Mammary epithelial cell (primary cell): ENCODE measurements at regions not wholly inside any gene's neighbourhood (a gene's known extent, or its start where the extent isn't known, plus 50 kb on each side); places are given as distances from the start of the nearest gene placed in this dataset.

Experiments used
- CTCF ChIP-seq, 2 donors: IDR thresholded peaks in 1 of 2; conservative IDR thresholded peaks in 1 of 2; 2 replicates each; pipeline ENCODE4 v1.5.1; 2011 to 2012; ENCODE audit warnings: inconsistent platforms in 2 of 2, low read length in 2 of 2, mild to moderate bottlenecking in 2 of 2, control low read depth in 1 of 2, low read depth in 1 of 2; ENCODE audit not compliant: insufficient read depth in 1 of 2; ENCODE audit errors: extremely low read depth in 1 of 2
- EZH2 ChIP-seq: IDR thresholded peaks from 2 replicates; pipeline ENCODE4 v1.6.1; 2012; ENCODE audit warnings: low read length, inconsistent platforms, borderline replicate concordance

DNA sequence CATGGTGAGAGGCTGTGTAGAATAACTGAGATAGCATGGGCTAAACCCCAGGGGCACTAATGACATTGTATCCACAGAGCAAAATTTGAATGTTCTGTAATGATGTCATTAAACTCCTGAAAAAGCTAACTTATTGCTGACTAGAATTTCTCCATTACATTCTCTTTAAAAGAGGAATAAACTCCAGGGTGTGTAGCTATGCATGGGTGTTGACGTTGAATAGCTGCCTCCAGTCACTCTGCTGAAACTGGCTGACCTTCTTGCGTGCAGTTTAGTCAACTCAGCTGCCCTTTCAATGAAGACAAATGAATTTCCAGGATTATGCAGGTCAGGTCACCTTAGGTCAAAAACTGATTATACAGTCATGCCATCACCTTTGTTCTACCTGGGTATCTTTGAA, 617.5 kb upstream of the WWC1 start:
- TF ChIP-seq EZH2 (no peak), CTCF (conservative IDR thresholded peaks at IDR 0.05 in 1 of 2, IDR thresholded peaks at IDR 0.05 in 1 of 2; ENCODE audit: extremely low read depth in 1 of 2, insufficient read depth in 1 of 2, low read depth in 1 of 2, low read length in 2 of 2) (no peak)
